Thymus (tissue), 11 donors: ENCODE measurements at regions not wholly inside any gene's neighbourhood (a gene's known extent, or its start where the extent isn't known, plus 50 kb on each side); places are given as distances from the start of the nearest gene placed in this dataset.

ENCODE experiments used
- DNase-seq, 9 donors: peaks; one replicate each; pipeline ENCODE4 v3.0.0-alpha.2; 2013; ENCODE audit warnings: low spot score in 9 of 9, low read depth in 6 of 9, missing footprints in 1 of 9
- H3K27ac ChIP-seq, 2 donors: one replicate each; pipeline ENCODE4 v1.5.1; 2013; ENCODE audit warnings: control low read depth in 1 of 2, low read depth in 1 of 2, low read length in 1 of 2, mild to moderate bottlenecking in 1 of 2, moderate library complexity in 1 of 2
- H3K27me3 ChIP-seq, 2 donors: one replicate each; pipeline ENCODE4 v1.5.1; 2013; ENCODE audit warnings: low read length in 1 of 2; ENCODE audit not compliant: control insufficient read depth in 2 of 2, insufficient read depth in 1 of 2
- H3K36me3 ChIP-seq, 2 donors: one replicate each; pipeline ENCODE4 v1.5.1; 2013; ENCODE audit warnings: low read length in 1 of 2, mild to moderate bottlenecking in 1 of 2, moderate library complexity in 1 of 2; ENCODE audit not compliant: control insufficient read depth in 2 of 2, insufficient read depth in 2 of 2
- H3K4me1 ChIP-seq, 2 donors: one replicate each; pipeline ENCODE4 v1.5.1; 2013; ENCODE audit warnings: low read length in 2 of 2; ENCODE audit not compliant: control insufficient read depth in 2 of 2, insufficient read depth in 2 of 2
- H3K4me3 ChIP-seq, 2 donors: one replicate each; pipeline ENCODE4 v1.5.1; 2013; ENCODE audit warnings: low read length in 2 of 2, control low read depth in 1 of 2, mild to moderate bottlenecking in 1 of 2
- H3K9me3 ChIP-seq, 2 donors: one replicate each; pipeline ENCODE4 v1.5.1; 2013; ENCODE audit warnings: low read length in 1 of 2, mild to moderate bottlenecking in 1 of 2; ENCODE audit not compliant: control insufficient read depth in 2 of 2, insufficient read depth in 1 of 2
- WGBS: extraction: QIAGEN DNeasy Blood & Tissue Kit; methylation state at CpG from one replicate; pipeline ENCODE4 v1.1.7; 2013; 5-methylcytosine and 5-hydroxymethylcytosine counted together
- donor health status: healthy.

GRCh38 chr18:51643483-51643882, 446.0 kb upstream of the MEX3C start:
- Histone ChIP-seq H3K36me3 (no peaks in the 10 kb centered on the region), H3K4me3 (no peak overlapping the region), H3K27me3 (no peaks in the 10 kb centered on the region), H3K4me1 (no peaks in the 10 kb centered on the region), H3K27ac (no peak overlapping the region), H3K9me3 (no peaks in the 10 kb centered on the region)
- no peak for DNase-seq
- 93% methylated on average over 2 of the region's 2 CpGs for WGBS

- no peak for DNase-seq
- no peaks in the 10 kb centered on the region for H3K4me1 ChIP-seq
- no peaks in the 10 kb centered on the region for H3K27me3 ChIP-seq
- no peaks in the 10 kb centered on the region for H3K9me3 ChIP-seq
- no peak overlapping the region for H3K27ac ChIP-seq
- H3K36me3 ChIP-seq, result no peaks in the 10 kb centered on the region
- no peak overlapping the region for H3K4me3 ChIP-seq
These were observed 448.1 kb upstream of the MEX3C start for GRCh38 chr18:51645607-51646006.

- Histone ChIP-seq H3K36me3 (no peaks in the 10 kb centered on the region), H3K4me1 (no peaks in the 10 kb centered on the region), H3K9me3 (no peaks in the 10 kb centered on the region), H3K27ac (no peak overlapping the region), H3K27me3 (no peaks in the 10 kb centered on the region), H3K4me3 (no peak overlapping the region)
- 98% methylated on average over 1 of the region's 1 CpG for WGBS
- DNase-seq, result no peak
These were observed 449.9 kb upstream of the MEX3C start for GRCh38 chr18:51647346-51647745.

DNA sequence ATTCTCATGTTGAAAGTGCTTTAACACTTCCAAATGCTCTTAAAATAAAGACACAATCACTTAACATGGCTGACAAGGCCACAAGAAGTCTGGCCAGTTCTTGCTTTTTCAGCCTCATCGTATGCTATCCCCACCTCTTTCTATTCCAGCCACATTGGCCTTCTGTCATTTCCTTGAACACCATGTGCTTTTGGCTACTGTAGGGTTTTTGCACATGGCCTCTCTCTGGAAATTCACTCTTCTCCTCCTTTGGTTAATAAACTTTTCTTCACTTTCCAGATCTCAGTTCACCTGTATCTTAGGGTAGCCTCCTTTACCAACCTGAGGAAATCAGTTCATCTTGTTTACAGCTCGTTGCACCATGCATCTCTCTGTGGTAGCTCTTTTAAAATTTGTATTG, 450.5 kb upstream of the MEX3C start:
- no peaks in the 10 kb centered on the region for H3K36me3 ChIP-seq

GRCh38 chr18:51649796-51650195, 452.3 kb upstream of the MEX3C start:
- H3K9me3 ChIP-seq, result no peaks in the 10 kb centered on the region
- WGBS, result 94% methylated on average over 1 of the region's 1 CpG
- no peak for DNase-seq
- no peaks in the 10 kb centered on the region for H3K27me3 ChIP-seq
- H3K36me3 ChIP-seq, result no peaks in the 10 kb centered on the region
- H3K4me3 ChIP-seq, result no peak overlapping the region
- no peak overlapping the region for H3K27ac ChIP-seq
- H3K4me1 ChIP-seq, result no peaks in the 10 kb centered on the region

More for the DNA sequence above, 450.5 kb upstream of the MEX3C start:
- no peaks in the 10 kb centered on the region for H3K4me1 ChIP-seq
- H3K9me3 ChIP-seq, result no peaks in the 10 kb centered on the region
- WGBS, result 77% methylated on average over 2 of the region's 2 CpGs
- H3K27me3 ChIP-seq, result no peaks in the 10 kb centered on the region
- H3K27ac ChIP-seq, result no peak overlapping the region
- no peak overlapping the region for H3K4me3 ChIP-seq
- DNase-seq, result no peak

GRCh38 chr18:51651761-51652160, 454.3 kb upstream of the MEX3C start:
- H3K4me3 ChIP-seq, result no peak overlapping the region
- no peak overlapping the region for H3K27ac ChIP-seq
- WGBS, result 78% methylated on average over 2 of the region's 2 CpGs
- H3K4me1 ChIP-seq, result no peaks in the 10 kb centered on the region
- H3K9me3 ChIP-seq, result no peaks in the 10 kb centered on the region
- no peak for DNase-seq
- H3K36me3 ChIP-seq, result no peaks in the 10 kb centered on the region
- H3K27me3 ChIP-seq, result no peaks in the 10 kb centered on the region

GRCh38 chr18:51653507-51654213, 456.2 kb upstream of the MEX3C start:
- no peak overlapping the region for H3K27ac ChIP-seq

GRCh38 chr18:51654488-51655326, 457.2 kb upstream of the MEX3C start:
- Histone ChIP-seq H3K27ac (no peak overlapping the region), H3K27me3 (no peaks in the 10 kb centered on the region), H3K36me3 (no peaks in the 10 kb centered on the region), H3K4me1 (no peaks in the 10 kb centered on the region), H3K9me3 (no peaks in the 10 kb centered on the region), H3K4me3 (no peak overlapping the region)
- no peak for DNase-seq
- 49% methylated on average over 10 of the region's 10 CpGs for WGBS

More at GRCh38 chr18:51653507-51654213, 456.2 kb upstream of the MEX3C start:
- WGBS, result 93% methylated on average over 3 of the region's 3 CpGs
- no peak for DNase-seq
- H3K27me3 ChIP-seq, result no peaks in the 10 kb centered on the region
- no peaks in the 10 kb centered on the region for H3K36me3 ChIP-seq
- no peaks in the 10 kb centered on the region for H3K4me1 ChIP-seq
- no peaks in the 10 kb centered on the region for H3K9me3 ChIP-seq
- no peak overlapping the region for H3K4me3 ChIP-seq

- H3K36me3 ChIP-seq, result no peaks in the 10 kb centered on the region
- no peaks in the 10 kb centered on the region for H3K27me3 ChIP-seq
- WGBS, result 83% methylated on average over 2 of the region's 2 CpGs
- H3K4me1 ChIP-seq, result no peaks in the 10 kb centered on the region
- no peaks in the 10 kb centered on the region for H3K9me3 ChIP-seq
- no peak for DNase-seq
- H3K4me3 ChIP-seq, result no peak overlapping the region
- H3K27ac ChIP-seq, result no peak overlapping the region
These were observed 457.8 kb upstream of the MEX3C start for GRCh38 chr18:51655327-51655698.
